Common myeloid progenitor, CD34-positive (primary cell): ENCODE measurements at regions not wholly inside any gene's neighbourhood (a gene's known extent, or its start where the extent isn't known, plus 50 kb on each side); places are given as distances from the start of the nearest gene placed in this dataset.

Experiments
- CTCF ChIA-PET: fragments of 350-600 bp; sonication (Branson Sonifier 250); formaldehyde crosslinking; loops from one replicate; lab custom pipeline; 2021; ENCODE audit warnings: antibody characterized with exemption; lab: Charles Lee
- POLR2A ChIA-PET: fragments of 350-600 bp; sonication (Branson Sonifier 250); formaldehyde crosslinking; loops from one replicate; lab custom pipeline; 2021; ENCODE audit warnings: antibody characterized with exemption; lab: Charles Lee
- DNase-seq, 3 donors: peaks; one replicate each; pipeline versions ENCODE4 v3.0.0 to v3.0.0-alpha.2; 2013
- H3K27ac ChIP-seq, 2 experiments: 1 replicate in 1 of 2; 2 replicates in 1 of 2; pipeline ENCODE4 v1.7.0; 2013; ENCODE audit warnings: inconsistent platforms in 2 of 2, low read length in 2 of 2, mild to moderate bottlenecking in 2 of 2, low read depth in 1 of 2, moderate library complexity in 1 of 2; ENCODE audit not compliant: severe bottlenecking in 2 of 2, insufficient read depth in 1 of 2, poor library complexity in 1 of 2
- H3K27me3 ChIP-seq, 5 experiments: replicated peaks in 2 of 5; 1 replicate in 3 of 5; 2 replicates in 2 of 5; pipeline versions ENCODE4 v1.6.1 to v1.7.0; 2013; ENCODE audit warnings: low read length in 4 of 5, mild to moderate bottlenecking in 2 of 5, moderate library complexity in 2 of 5, inconsistent platforms in 1 of 5; ENCODE audit not compliant: insufficient read depth in 5 of 5, control insufficient read depth in 4 of 5
- H3K36me3 ChIP-seq, 4 experiments: 1 replicate in 2 of 4; 2 replicates in 2 of 4; pipeline versions ENCODE4 v1.6.1 to v1.7.0; 2013; ENCODE audit warnings: low read length in 3 of 4, control low read depth in 1 of 4, mild to moderate bottlenecking in 1 of 4; ENCODE audit not compliant: control insufficient read depth in 4 of 4, insufficient read depth in 4 of 4
- H3K4me1 ChIP-seq, 4 experiments: 1 replicate in 3 of 4; 2 replicates in 1 of 4; pipeline versions ENCODE4 v1.6.1 to v1.7.1; 2013; ENCODE audit warnings: low read length in 3 of 4, mild to moderate bottlenecking in 3 of 4, control low read depth in 1 of 4, inconsistent platforms in 1 of 4, moderate library complexity in 1 of 4; ENCODE audit not compliant: control insufficient read depth in 4 of 4, insufficient read depth in 4 of 4; ENCODE audit errors: control extremely low read depth in 1 of 4
- H3K4me3 ChIP-seq, 7 experiments: 1 replicate in 4 of 7; 2 replicates in 3 of 7; pipeline versions ENCODE4 v1.5.1 to v1.7.0; 2013; ENCODE audit warnings: mild to moderate bottlenecking in 7 of 7, low read length in 6 of 7, moderate library complexity in 6 of 7, inconsistent platforms in 2 of 7, low read depth in 2 of 7, control low read depth in 1 of 7; ENCODE audit not compliant: insufficient read depth in 4 of 7, control insufficient read depth in 1 of 7; ENCODE audit errors: extremely low read depth in 1 of 7
- H3K9me3 ChIP-seq, 5 experiments: 1 replicate in 4 of 5; 2 replicates in 1 of 5; pipeline versions ENCODE4 v1.6.1 to v1.7.1; 2013; ENCODE audit warnings: low read length in 4 of 5, mild to moderate bottlenecking in 2 of 5, inconsistent platforms in 1 of 5, low read depth in 1 of 5, moderate library complexity in 1 of 5; ENCODE audit not compliant: control insufficient read depth in 4 of 5, insufficient read depth in 2 of 5; ENCODE audit errors: control extremely low read depth in 1 of 5
- WGBS: methylation state at CpG from one replicate; pipeline ENCODE4 v1.1.5; 2013; ENCODE audit not compliant: insufficient coverage; 5-methylcytosine and 5-hydroxymethylcytosine counted together

- peaks cover 0 to 25% (median 6%) of the 10 kb centered on the region in 4 experiments for H3K4me1 ChIP-seq
- H3K4me3 ChIP-seq, result no peak overlapping the region
- H3K27ac ChIP-seq, result no peak overlapping the region
- H3K9me3 ChIP-seq, result peaks cover 0 to 4% (median 0%) of the 10 kb centered on the region in 5 experiments
- no peaks in the 10 kb centered on the region for H3K27me3 ChIP-seq
- no peak for DNase-seq
- ChIA-PET POLR2A (no interaction called here), CTCF (interaction anchor here (1.1 kb wide), 2 partner anchors 20 to 22 kb away, joined by 3 to 4 read pairs; no protein-coding TSS in a partner anchor)
- H3K36me3 ChIP-seq, result no peaks in the 10 kb centered on the region
- WGBS, result 75% methylated on average over 5 of the region's 5 CpGs
Measured at GRCh38 chr17:33992113-33992512, 263.0 kb upstream of the CCL2 start.

- H3K27me3 ChIP-seq, result peaks cover 0 to 2% (median 0%) of the 10 kb centered on the region in 5 experiments
- H3K4me3 ChIP-seq, result no peak overlapping the region
- H3K27ac ChIP-seq, result no peak overlapping the region
- no peak for DNase-seq
- WGBS, result no CpG with 5 or more reads among the region's 1 CpG
- no peaks in the 10 kb centered on the region for H3K36me3 ChIP-seq
- peaks cover 1 to 31% (median 4%) of the 10 kb centered on the region in 5 experiments for H3K9me3 ChIP-seq
- ChIA-PET POLR2A (no interaction called here), CTCF (interaction anchor here (1.2 kb wide), 1 partner anchor 28 kb away, joined by 3 read pairs; no protein-coding TSS in a partner anchor)
- no peaks in the 10 kb centered on the region for H3K4me1 ChIP-seq
Measured at GRCh38 chr17:34000639-34001038, 254.4 kb upstream of the CCL2 start.

- 100% methylated on average over 2 of the region's 2 CpGs for WGBS
- no peak overlapping the region for H3K27ac ChIP-seq
Measured at GRCh38 chr17:34001246-34001645, 253.8 kb upstream of the CCL2 start.

GRCh38 chr17:34006126-34006525 lies 249.0 kb upstream of the CCL2 start:
- POLR2A ChIA-PET, result no interaction called here
- WGBS, result 88% methylated on average over 3 of the region's 3 CpGs
- DNase-seq, result no peak

More at GRCh38 chr17:34001246-34001645, 253.8 kb upstream of the CCL2 start:
- ChIA-PET CTCF (interaction anchor here (1.2 kb wide), 1 partner anchor 27 kb away, joined by 3 read pairs; no protein-coding TSS in a partner anchor), POLR2A (no interaction called here)
- peaks cover 0 to 2% (median 0%) of the 10 kb centered on the region in 5 experiments for H3K27me3 ChIP-seq
- no peak overlapping the region for H3K4me3 ChIP-seq
- no peaks in the 10 kb centered on the region for H3K4me1 ChIP-seq
- peaks cover 1 to 31% (median 4%) of the 10 kb centered on the region in 5 experiments for H3K9me3 ChIP-seq
- H3K36me3 ChIP-seq, result no peaks in the 10 kb centered on the region
- no peak for DNase-seq

GRCh38 chr17:34008125-34008524 lies 247.0 kb upstream of the CCL2 start:
- POLR2A ChIA-PET, result no interaction called here

More at GRCh38 chr17:34006126-34006525, 249.0 kb upstream of the CCL2 start:
- CTCF ChIA-PET, result no interaction called here
- no peaks in the 10 kb centered on the region for H3K4me1 ChIP-seq
- H3K27ac ChIP-seq, result no peak overlapping the region
- peaks cover 0 to 2% (median 0%) of the 10 kb centered on the region in 5 experiments for H3K27me3 ChIP-seq
- no peak overlapping the region for H3K4me3 ChIP-seq
- H3K36me3 ChIP-seq, result no peaks in the 10 kb centered on the region
- peaks cover 0 to 6% (median 0%) of the 10 kb centered on the region in 5 experiments for H3K9me3 ChIP-seq

GRCh38 chr17:34009912-34010311 lies 245.2 kb upstream of the CCL2 start:
- POLR2A ChIA-PET, result no interaction called here
- Histone ChIP-seq H3K4me1 (no peaks in the 10 kb centered on the region), H3K4me3 (no peak overlapping the region), H3K27me3 (no peaks in the 10 kb centered on the region), H3K27ac (no peak overlapping the region), H3K9me3 (no peaks in the 10 kb centered on the region), H3K36me3 (no peaks in the 10 kb centered on the region)
- WGBS, result 96% methylated on average over 5 of the region's 5 CpGs
- CTCF ChIA-PET, result interaction anchor here (1.0 kb wide), 1 partner anchor 18 kb away, joined by 3 read pairs; no protein-coding TSS in a partner anchor
- no peak for DNase-seq

More at GRCh38 chr17:34008125-34008524, 247.0 kb upstream of the CCL2 start:
- DNase-seq, result no peak
- Histone ChIP-seq H3K9me3 (no peaks in the 10 kb centered on the region), H3K27ac (no peak overlapping the region), H3K4me3 (no peak overlapping the region), H3K36me3 (no peaks in the 10 kb centered on the region), H3K4me1 (no peaks in the 10 kb centered on the region), H3K27me3 (peaks cover 0 to 2% (median 0%) of the 10 kb centered on the region in 5 experiments)
- WGBS, result no CpG with 5 or more reads among the region's 1 CpG
- CTCF ChIA-PET, result no interaction called here

- POLR2A ChIA-PET, result no interaction called here
- Histone ChIP-seq H3K4me3 (no peak overlapping the region), H3K27me3 (no peaks in the 10 kb centered on the region), H3K36me3 (no peaks in the 10 kb centered on the region), H3K4me1 (no peaks in the 10 kb centered on the region), H3K9me3 (no peaks in the 10 kb centered on the region), H3K27ac (no peak overlapping the region)
- 100% methylated on average over 2 of the region's 2 CpGs for WGBS
- CTCF ChIA-PET, result no interaction called here
- DNase-seq, result no peak
Measured at GRCh38 chr17:34010534-34010933, 244.6 kb upstream of the CCL2 start.
